Kidney tubule cell (primary cell): ENCODE measurements at regions not wholly inside any gene's neighbourhood (a gene's known extent, or its start where the extent isn't known, plus 50 kb on each side); places are given as distances from the start of the nearest gene placed in this dataset.
"Not testable (repeated sequence)": the region's sequence is repeated elsewhere in the genome, so short reads cannot be mapped to it uniquely, and the experiment has no call there.

ENCODE experiments used
- DNase-seq: peaks from one replicate; pipeline ENCODE4 v3.0.0-alpha.2; 2018; ENCODE audit warnings: low spot score

GRCh38 chr6:164827537-164827936, 481.9 kb downstream of the C6orf118 start:
- DNase-seq: no peak

- DNase-seq: peak; percentile 21
These were observed 482.5 kb downstream of the C6orf118 start for GRCh38 chr6:164826831-164827468.

GRCh38 chr6:164825386-164825785, 484.0 kb downstream of the C6orf118 start:
- peak; percentile 37 for DNase-seq

GRCh38 chr6:164817662-164818061, 491.7 kb downstream of the C6orf118 start:
- DNase-seq: no peak

- DNase-seq: no peak
These were observed 496.7 kb downstream of the C6orf118 start for GRCh38 chr6:164812706-164813105.

GRCh38 chr6:164807125-164807524, 502.3 kb downstream of the C6orf118 start:
- no peak for DNase-seq

- DNase-seq: no peak
These were observed 514.2 kb downstream of the C6orf118 start for GRCh38 chr6:164795056-164795815.

GRCh38 chr6:164792666-164793065, 516.7 kb downstream of the C6orf118 start:
- no peak for DNase-seq

GRCh38 chr6:164791498-164791897, 517.9 kb downstream of the C6orf118 start:
- no peak for DNase-seq

- DNase-seq: peak; percentile 48
These were observed 545.6 kb downstream of the C6orf118 start for GRCh38 chr6:164763788-164764187.

GRCh38 chr6:164757451-164757850, 552.0 kb downstream of the C6orf118 start:
- DNase-seq: no peak

GRCh38 chr6:164756723-164757122, 552.7 kb downstream of the C6orf118 start:
- no peak for DNase-seq

GRCh38 chr6:164756142-164756541, 553.3 kb downstream of the C6orf118 start:
- no peak for DNase-seq

GRCh38 chr6:164753517-164753916, 555.9 kb downstream of the C6orf118 start:
- DNase-seq: peak; percentile 91

- DNase-seq: no peak
These were observed 558.0 kb downstream of the C6orf118 start for GRCh38 chr6:164751395-164751794.

GRCh38 chr6:164750128-164750527, 559.3 kb downstream of the C6orf118 start:
- no peak for DNase-seq

GRCh38 chr6:164749221-164750064, 560.0 kb downstream of the C6orf118 start:
- peak; percentile 74 for DNase-seq

- no peak for DNase-seq
These were observed 565.1 kb downstream of the C6orf118 start for GRCh38 chr6:164744301-164744700.

- DNase-seq: no peak
These were observed 567.4 kb downstream of the C6orf118 start for GRCh38 chr6:164741938-164742451.

GRCh38 chr6:164736090-164736489, 573.3 kb downstream of the C6orf118 start:
- not testable (repeated sequence) for DNase-seq

GRCh38 chr6:164731539-164731938, 577.9 kb downstream of the C6orf118 start:
- no peak for DNase-seq

GRCh38 chr6:164721460-164721859, 587.9 kb downstream of the C6orf118 start:
- no peak for DNase-seq
